Esophagus squamous epithelium (tissue), 5 donors: ENCODE measurements at regions not wholly inside any gene's neighbourhood (a gene's known extent, or its start where the extent isn't known, plus 50 kb on each side); places are given as distances from the start of the nearest gene placed in this dataset.

ENCODE experiments used
- DNase-seq: peaks from one replicate; lab custom pipeline; 2025; lab: John Stamatoyannopoulos, UW
- H3K27ac ChIP-seq, 4 donors: fragments of 200-600 bp; sonication (generic); one replicate each; pipeline ENCODE4 v1.5.1; 2016 to 2019; ENCODE audit warnings: mild to moderate bottlenecking in 1 of 4
- H3K27me3 ChIP-seq, 4 donors: fragments of 200-600 bp; sonication (generic); 1 replicate in 3 of 4; 2 replicates in 1 of 4; pipeline versions ENCODE4 v1.5.1 to v1.6.0; 2017 to 2021; ENCODE audit warnings: antibody characterized with exemption in 1 of 4
- H3K36me3 ChIP-seq, 3 donors: fragments of 200-600 bp; sonication (generic); one replicate each; pipeline ENCODE4 v1.5.1; 2016 to 2019
- H3K4me1 ChIP-seq, 3 donors: fragments of 200-600 bp; sonication (generic); one replicate each; pipeline ENCODE4 v1.5.1; 2017 to 2019
- H3K4me3 ChIP-seq, 4 donors: fragments of 200-600 bp; sonication (generic); 1 replicate in 3 of 4; 2 replicates in 1 of 4; pipeline ENCODE4 v1.5.1; 2016 to 2019; ENCODE audit warnings: mild to moderate bottlenecking in 2 of 4, moderate library complexity in 1 of 4
- H3K9me3 ChIP-seq, 3 donors: fragments of 200-600 bp; sonication (generic); one replicate each; pipeline ENCODE4 v1.5.1; 2016 to 2019
- POLR2A ChIP-seq, 4 donors: fragments of 450-650 bp; IDR thresholded peaks; one replicate each; pipeline ENCODE4 v1.6.1; 2017; ENCODE audit warnings: antibody characterized with exemption in 4 of 4, mild to moderate bottlenecking in 4 of 4, moderate library complexity in 3 of 4
- WGBS, 2 donors: methylation state at CpG; one replicate each; pipeline ENCODE4 v1.1.5; 2018; 5-methylcytosine and 5-hydroxymethylcytosine counted together
- intact Hi-C: fragments of 100-400 bp; cut with DNase I; formaldehyde crosslinking; loops from one replicate; pipeline ENCODE4 v1.15.0; 2022
- TF ChIP-seq, protein P1 (sequence below), 6 experiments: fragments of 450-650 bp in 4 of 6; fragments of 200-600 bp in 2 of 6; sonication (generic) in 2 of 6; IDR thresholded peaks; one replicate each; pipeline ENCODE4 v1.5.1; 2016 to 2019; ENCODE audit warnings: antibody characterized with exemption in 6 of 6, mild to moderate bottlenecking in 4 of 6, moderate library complexity in 4 of 6
- donor health status: DM: yes; HTN: yes; CAD: no.

GRCh38 chr1:234699795-234700665 lies 90.1 kb upstream of the IRF2BP2 start:
- Histone ChIP-seq H3K27ac (peak overlapping the region; percentile 20 to 69 (median 55)), H3K4me1 (peaks cover 12 to 22% (median 14%) of the 10 kb centered on the region in 3 donors), H3K36me3 (no peaks in the 10 kb centered on the region), H3K4me3 (no peak overlapping the region), H3K27me3 (no peaks in the 10 kb centered on the region), H3K9me3 (no peaks in the 10 kb centered on the region)
- TF ChIP-seq, protein P1, sequence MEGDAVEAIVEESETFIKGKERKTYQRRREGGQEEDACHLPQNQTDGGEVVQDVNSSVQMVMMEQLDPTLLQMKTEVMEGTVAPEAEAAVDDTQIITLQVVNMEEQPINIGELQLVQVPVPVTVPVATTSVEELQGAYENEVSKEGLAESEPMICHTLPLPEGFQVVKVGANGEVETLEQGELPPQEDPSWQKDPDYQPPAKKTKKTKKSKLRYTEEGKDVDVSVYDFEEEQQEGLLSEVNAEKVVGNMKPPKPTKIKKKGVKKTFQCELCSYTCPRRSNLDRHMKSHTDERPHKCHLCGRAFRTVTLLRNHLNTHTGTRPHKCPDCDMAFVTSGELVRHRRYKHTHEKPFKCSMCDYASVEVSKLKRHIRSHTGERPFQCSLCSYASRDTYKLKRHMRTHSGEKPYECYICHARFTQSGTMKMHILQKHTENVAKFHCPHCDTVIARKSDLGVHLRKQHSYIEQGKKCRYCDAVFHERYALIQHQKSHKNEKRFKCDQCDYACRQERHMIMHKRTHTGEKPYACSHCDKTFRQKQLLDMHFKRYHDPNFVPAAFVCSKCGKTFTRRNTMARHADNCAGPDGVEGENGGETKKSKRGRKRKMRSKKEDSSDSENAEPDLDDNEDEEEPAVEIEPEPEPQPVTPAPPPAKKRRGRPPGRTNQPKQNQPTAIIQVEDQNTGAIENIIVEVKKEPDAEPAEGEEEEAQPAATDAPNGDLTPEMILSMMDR (IDR thresholded peaks at IDR 0.05), result no peak
- TF ChIP-seq POLR2A (IDR thresholded peaks at IDR 0.05), result no peak
- 43 to 45% methylated on average over 7 of the region's 7 CpGs for WGBS, 2 donors
- intact Hi-C loops, result no loop called here
- DNase-seq, result no peak

- Histone ChIP-seq H3K27ac (no peak overlapping the region), H3K9me3 (no peaks in the 10 kb centered on the region), H3K27me3 (no peaks in the 10 kb centered on the region), H3K4me1 (peaks cover 12 to 22% (median 14%) of the 10 kb centered on the region in 3 donors), H3K4me3 (no peak overlapping the region), H3K36me3 (no peaks in the 10 kb centered on the region)
- 91 to 95% methylated on average over 5 of the region's 6 CpGs for WGBS, 2 donors
- intact Hi-C loops, result no loop called here
- DNase-seq, result no peak
- TF ChIP-seq POLR2A (IDR thresholded peaks at IDR 0.05), result no peak
- TF ChIP-seq, protein P1 (IDR thresholded peaks at IDR 0.05), result no peak
Measured at GRCh38 chr1:234698686-234699085, 88.7 kb upstream of the IRF2BP2 start.

DNA sequence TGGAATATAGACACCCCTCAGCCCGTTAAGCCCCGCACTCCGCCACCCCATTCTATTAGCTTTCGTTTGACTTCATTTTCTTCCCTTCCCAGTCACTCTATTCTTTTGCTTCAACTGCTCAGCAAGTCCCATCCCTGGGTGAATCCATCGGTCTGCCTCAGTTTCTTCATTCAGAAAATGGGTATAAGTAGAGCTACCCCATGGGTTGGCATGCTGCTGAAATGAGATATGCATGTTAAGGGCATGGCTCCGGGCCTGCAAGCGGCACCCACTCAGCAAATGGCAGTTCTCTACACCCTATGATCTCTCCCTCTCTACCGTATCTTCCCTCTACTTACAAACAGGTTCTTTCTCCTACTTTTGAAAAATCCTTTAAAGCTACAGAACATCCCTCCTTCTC lies 87.8 kb upstream of the IRF2BP2 start:
- 94 to 96% methylated on average over 8 of the region's 8 CpGs for WGBS, 2 donors

GRCh38 chr1:234697015-234697414 lies 87.0 kb upstream of the IRF2BP2 start:
- no peak overlapping the region for H3K4me3 ChIP-seq
- TF ChIP-seq, protein P1 (IDR thresholded peaks at IDR 0.05), result no peak
- 42 to 73% methylated on average over 1 of the region's 1 CpG for WGBS, 2 donors
- no peak for DNase-seq
- H3K36me3 ChIP-seq, result no peaks in the 10 kb centered on the region
- peaks cover 10 to 22% (median 12%) of the 10 kb centered on the region in 3 donors for H3K4me1 ChIP-seq
- H3K27me3 ChIP-seq, result no peaks in the 10 kb centered on the region
- no peak overlapping the region for H3K27ac ChIP-seq
- H3K9me3 ChIP-seq, result no peaks in the 10 kb centered on the region
- intact Hi-C loops, result no loop called here

More for the DNA sequence above, 87.8 kb upstream of the IRF2BP2 start:
- Histone ChIP-seq H3K27ac (no peak overlapping the region), H3K27me3 (no peaks in the 10 kb centered on the region), H3K9me3 (no peaks in the 10 kb centered on the region), H3K4me1 (peaks cover 10 to 22% (median 12%) of the 10 kb centered on the region in 3 donors), H3K36me3 (no peaks in the 10 kb centered on the region), H3K4me3 (no peak overlapping the region)
- no peak for DNase-seq
- TF ChIP-seq POLR2A (IDR thresholded peaks at IDR 0.05), result no peak
- TF ChIP-seq, protein P1 (IDR thresholded peaks at IDR 0.05), result no peak
- intact Hi-C loops, result no loop called here

GRCh38 chr1:234696148-234696576 lies 86.2 kb upstream of the IRF2BP2 start:
- DNase-seq, result no peak
- Histone ChIP-seq H3K4me3 (no peak overlapping the region), H3K4me1 (peaks cover 10 to 22% (median 12%) of the 10 kb centered on the region in 3 donors), H3K9me3 (no peaks in the 10 kb centered on the region), H3K27me3 (no peaks in the 10 kb centered on the region), H3K27ac (no peak overlapping the region), H3K36me3 (no peaks in the 10 kb centered on the region)
- TF ChIP-seq, protein P1 (IDR thresholded peaks at IDR 0.05), result no peak
- TF ChIP-seq POLR2A (IDR thresholded peaks at IDR 0.05), result no peak
- intact Hi-C loops, result no loop called here
- WGBS, 2 donors, result 77 to 83% methylated on average over 11 of the region's 11 CpGs
